HG02884 (cell line): ENCODE measurements at regions not wholly inside any gene's neighbourhood (a gene's known extent, or its start where the extent isn't known, plus 50 kb on each side); places are given as distances from the start of the nearest gene placed in this dataset.

Experiments
- ATAC-seq: cut with Tn5 transposase; IDR thresholded peaks from one replicate; pipeline ENCODE4 v1.9.1; 2021; ENCODE audit warnings: mild to moderate bottlenecking, moderate library complexity; ENCODE audit not compliant: unreplicated experiment

DNA sequence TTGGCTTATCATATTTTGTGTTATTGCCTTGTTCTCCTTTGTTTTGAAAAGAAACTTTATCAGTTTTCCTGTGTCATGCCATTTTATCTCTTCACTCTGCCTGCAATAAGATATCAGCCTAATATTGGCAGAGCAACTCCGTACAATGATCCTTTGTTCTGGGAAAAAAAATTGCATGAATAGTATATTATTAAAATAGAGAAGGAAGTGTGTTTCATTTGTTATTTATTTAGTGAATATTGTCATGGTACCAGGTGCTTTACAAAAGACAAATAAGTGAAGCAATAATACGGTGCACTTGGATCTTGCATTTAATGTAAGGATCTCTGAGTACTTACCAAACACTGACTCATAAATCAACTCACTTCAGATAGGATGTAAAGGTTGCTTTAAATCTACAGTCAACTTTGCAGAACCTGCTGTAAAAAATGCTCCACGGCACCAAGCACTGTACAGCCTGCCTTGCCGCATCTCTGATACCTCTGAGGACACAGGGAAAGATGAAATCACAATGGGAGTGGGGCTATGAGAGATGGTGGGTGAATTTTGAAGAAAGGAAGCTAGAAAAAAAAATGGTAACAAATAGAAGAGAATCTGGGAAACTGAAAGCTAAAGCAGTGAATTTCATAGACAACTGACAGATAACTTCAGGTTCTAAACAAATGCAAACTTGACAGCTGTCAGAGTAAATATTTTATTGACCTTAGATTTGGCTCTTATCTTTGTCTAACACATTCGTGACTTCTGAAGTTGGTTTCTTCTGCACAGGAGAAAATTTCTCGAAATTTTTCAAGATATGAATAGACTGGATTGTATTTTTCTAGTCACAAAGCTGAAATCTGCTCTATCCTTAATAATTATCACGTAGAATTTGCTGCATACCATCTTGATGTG, 232.1 kb downstream of the ENC1 start:
- ATAC-seq = no peak

DNA sequence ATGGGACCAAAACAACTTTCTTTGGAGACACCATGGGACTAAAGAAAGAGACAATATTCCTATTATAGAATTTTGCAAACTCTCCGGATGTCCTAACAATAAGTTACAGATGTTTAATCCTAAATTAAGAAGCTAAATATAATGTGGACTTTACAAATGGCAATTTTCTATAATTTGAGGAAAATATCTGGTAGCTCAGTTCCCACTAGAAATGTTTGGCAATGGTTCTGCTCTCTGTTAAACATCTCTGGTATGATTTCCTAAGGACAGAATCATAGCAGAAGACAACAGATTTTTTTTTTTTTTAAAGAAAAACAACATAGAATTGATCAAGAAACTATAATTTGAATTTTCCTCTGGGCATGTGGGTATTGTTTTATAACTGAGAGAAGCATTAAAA, 232.8 kb downstream of the ENC1 start:
- ATAC-seq = no peak

DNA sequence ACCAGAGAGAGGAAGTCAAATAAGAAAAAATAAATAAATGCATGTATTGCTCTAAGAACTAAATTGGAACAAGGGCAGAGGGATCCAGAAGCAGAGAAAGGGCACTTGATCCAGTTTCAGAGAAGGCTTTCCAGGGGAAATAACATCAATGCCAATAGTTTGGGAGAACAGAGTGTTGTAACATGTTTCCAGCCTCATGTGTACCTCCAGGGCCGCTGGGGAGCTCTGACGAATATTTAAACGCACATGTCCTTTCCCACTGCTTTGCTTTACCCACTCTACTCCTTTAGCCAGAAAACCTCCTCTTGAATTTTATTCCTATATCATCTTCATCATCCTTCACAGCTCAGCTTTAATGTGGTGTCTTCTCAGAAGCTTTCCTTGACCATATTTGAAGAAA, 233.7 kb downstream of the ENC1 start:
- ATAC-seq = no peak

GRCh38 chr5:74405593-74405992, 234.9 kb downstream of the ENC1 start:
- ATAC-seq = no peak

- no peak for ATAC-seq
Observed at GRCh38 chr5:74404574-74405508, 235.7 kb downstream of the ENC1 start.

DNA sequence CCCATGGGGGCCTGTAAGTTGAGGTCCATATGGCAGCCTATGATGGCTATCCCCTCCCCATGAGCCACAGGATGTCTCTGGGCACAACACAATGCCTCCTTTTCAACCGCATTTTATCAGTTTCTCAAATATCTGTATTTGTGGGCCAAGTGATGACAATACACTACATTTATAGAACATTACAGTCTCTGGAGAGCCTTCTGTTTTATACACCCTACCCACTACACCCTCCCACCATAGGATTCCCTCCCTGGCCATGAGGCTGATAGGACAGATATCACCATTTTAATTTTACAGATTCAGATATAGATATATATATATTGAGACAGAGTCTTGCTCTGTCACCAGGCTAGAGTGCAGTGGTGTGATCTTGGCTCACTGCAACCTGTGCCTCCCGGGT, 236.8 kb downstream of the ENC1 start:
- ATAC-seq = no peak

- ATAC-seq = no peak
Observed at GRCh38 chr5:74402553-74402952, 238.0 kb downstream of the ENC1 start.

GRCh38 chr5:74401946-74402320, 238.6 kb downstream of the ENC1 start:
- no peak for ATAC-seq

- no peak for ATAC-seq
Observed at GRCh38 chr5:74401281-74401945, 239.1 kb downstream of the ENC1 start.

GRCh38 chr5:74400067-74400466, 240.5 kb downstream of the ENC1 start:
- ATAC-seq = no peak

GRCh38 chr5:74396913-74397622, 243.5 kb downstream of the ENC1 start:
- ATAC-seq = no peak

GRCh38 chr5:74394916-74395880, 245.3 kb downstream of the ENC1 start:
- no peak for ATAC-seq

GRCh38 chr5:74394528-74394915, 246.0 kb downstream of the ENC1 start:
- ATAC-seq = no peak

DNA sequence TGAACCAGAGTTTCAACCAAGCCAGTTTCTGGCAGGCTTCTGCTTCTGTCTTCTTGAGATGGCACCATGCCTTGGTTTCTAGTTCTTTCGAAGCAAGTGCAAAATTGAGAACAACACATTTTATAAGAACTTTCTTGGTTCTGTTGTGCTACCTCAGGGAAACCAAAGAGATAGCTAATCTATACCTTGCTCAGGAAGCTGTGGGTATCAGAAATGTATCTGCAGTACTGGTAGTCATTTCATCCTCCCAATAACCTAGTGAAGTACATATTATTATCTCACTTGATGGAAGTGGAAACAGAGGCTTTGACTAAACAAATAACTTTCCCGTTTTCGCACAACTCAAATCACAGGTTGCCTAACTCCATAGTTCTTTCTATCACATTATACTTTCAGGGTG, 246.6 kb downstream of the ENC1 start:
- no peak for ATAC-seq

DNA sequence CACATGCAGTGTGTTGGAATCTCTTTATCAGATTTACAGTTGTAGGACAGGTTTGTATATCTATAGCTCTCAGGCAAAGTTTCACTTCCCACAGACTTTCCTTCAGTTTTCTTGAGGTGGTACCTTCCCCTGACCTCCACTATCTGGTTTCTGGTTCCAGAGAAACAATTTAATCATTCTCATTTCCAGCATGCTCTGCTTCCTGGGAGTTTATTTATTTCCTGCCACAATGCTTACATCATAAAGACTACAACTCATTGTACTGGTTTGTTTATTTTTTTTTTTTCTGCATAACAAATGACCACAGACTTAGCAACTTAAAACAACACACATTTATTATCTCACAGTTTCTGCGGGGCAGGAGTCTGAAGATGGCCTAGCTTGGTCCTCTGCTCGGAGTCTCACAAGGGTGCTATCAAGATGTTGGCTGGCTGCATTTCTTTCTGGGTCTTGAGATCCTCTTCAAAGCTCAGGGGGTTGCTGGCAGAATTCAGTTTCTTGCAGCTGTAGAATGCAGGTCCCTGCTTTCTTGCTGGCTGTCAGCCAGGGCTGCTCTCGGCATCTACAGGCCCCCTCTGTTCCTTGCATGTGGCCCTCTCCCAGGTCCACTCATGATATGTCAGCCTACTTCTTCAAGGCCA, 247.7 kb downstream of the ENC1 start:
- ATAC-seq = no peak

- ATAC-seq = no peak
Observed at GRCh38 chr5:74391410-74391809, 249.1 kb downstream of the ENC1 start.

DNA sequence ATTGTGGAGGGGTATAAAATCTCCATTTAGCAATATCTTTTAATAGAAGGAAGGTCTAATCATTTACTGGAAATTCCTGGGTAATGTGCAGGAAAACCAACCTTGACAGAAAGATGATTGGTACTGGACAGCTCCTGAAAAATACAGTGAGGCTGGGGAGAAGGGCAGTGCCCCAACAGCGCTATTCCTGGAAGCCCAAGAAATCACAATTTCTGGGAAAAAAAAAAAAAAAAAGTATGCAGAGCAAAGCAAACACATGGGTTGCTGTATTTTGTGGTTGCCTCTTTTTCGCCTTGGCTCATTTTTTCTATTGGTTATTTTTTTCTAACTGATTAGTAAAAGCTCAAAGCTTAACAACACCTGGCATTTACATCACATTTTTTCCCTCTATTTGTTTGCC, 249.7 kb downstream of the ENC1 start:
- ATAC-seq = no peak

- ATAC-seq = no peak
Observed at GRCh38 chr5:74390306-74390637, 250.3 kb downstream of the ENC1 start.
